Liver (tissue), 7 donors: ENCODE measurements at regions not wholly inside any gene's neighbourhood (a gene's known extent, or its start where the extent isn't known, plus 50 kb on each side); places are given as distances from the start of the nearest gene placed in this dataset.
"Not testable (repeated sequence)": the region's sequence is repeated elsewhere in the genome, so short reads cannot be mapped to it uniquely, and the experiment has no call there.

Experiments used
- DNase-seq: peaks from one replicate; pipeline ENCODE4 v3.0.0-alpha.2; 2017; ENCODE audit warnings: low spot score
- H3K27ac ChIP-seq, 2 donors: one replicate each; pipeline ENCODE4 v1.7.0; 2013; ENCODE audit warnings: inconsistent platforms in 2 of 2, low read length in 2 of 2, control low read depth in 1 of 2, low read depth in 1 of 2, mild to moderate bottlenecking in 1 of 2
- H3K27me3 ChIP-seq, 4 donors: one replicate each; pipeline versions ENCODE4 v1.6.1 to v1.7.0; 2013; ENCODE audit warnings: low read length in 3 of 4, inconsistent platforms in 1 of 4, mild to moderate bottlenecking in 1 of 4, moderate library complexity in 1 of 4; ENCODE audit not compliant: control insufficient read depth in 4 of 4, insufficient read depth in 4 of 4
- H3K36me3 ChIP-seq, 4 donors: one replicate each; pipeline versions ENCODE4 v1.6.1 to v1.7.0; 2013; ENCODE audit warnings: low read length in 3 of 4, mild to moderate bottlenecking in 3 of 4, low read depth in 1 of 4, moderate library complexity in 1 of 4; ENCODE audit not compliant: control insufficient read depth in 4 of 4, insufficient read depth in 3 of 4
- H3K4me1 ChIP-seq, 4 donors: one replicate each; pipeline versions ENCODE4 v1.6.1 to v1.7.0; 2013; ENCODE audit warnings: low read length in 3 of 4, mild to moderate bottlenecking in 3 of 4, moderate library complexity in 1 of 4; ENCODE audit not compliant: control insufficient read depth in 4 of 4, insufficient read depth in 4 of 4
- H3K4me3 ChIP-seq, 3 donors: one replicate each; pipeline versions ENCODE4 v1.6.1 to v1.7.0; 2013; ENCODE audit warnings: low read length in 3 of 3, control low read depth in 1 of 3, low read depth in 1 of 3, mild to moderate bottlenecking in 1 of 3
- H3K9ac ChIP-seq, 2 donors: one replicate each; pipeline ENCODE4 v1.7.0; 2013; ENCODE audit warnings: low read length in 2 of 2, mild to moderate bottlenecking in 2 of 2, moderate library complexity in 2 of 2, control low read depth in 1 of 2, low read depth in 1 of 2
- H3K9me3 ChIP-seq, 4 donors: one replicate each; pipeline versions ENCODE4 v1.6.1 to v1.7.0; 2013; ENCODE audit warnings: low read length in 3 of 4; ENCODE audit not compliant: control insufficient read depth in 4 of 4
- ATF3 ChIP-seq: IDR thresholded peaks from 2 replicates; pipeline ENCODE4 v1.6.1; 2016; ENCODE audit warnings: antibody characterized with exemption
- EGR1 ChIP-seq, 2 donors: IDR thresholded peaks; 2 replicates each; pipeline ENCODE4 v1.6.1; 2016 to 2018; ENCODE audit warnings: antibody characterized with exemption in 2 of 2, low read depth in 2 of 2
- FOXA1 ChIP-seq: IDR thresholded peaks from 2 replicates; pipeline ENCODE4 v1.6.1; 2016; ENCODE audit warnings: antibody characterized with exemption
- FOXA2 ChIP-seq: IDR thresholded peaks from 2 replicates; pipeline ENCODE4 v1.6.1; 2016; ENCODE audit warnings: antibody characterized with exemption
- GABPA ChIP-seq, 2 donors: IDR thresholded peaks in 1 of 2; conservative IDR thresholded peaks in 1 of 2; 2 replicates each; pipeline ENCODE4 v1.6.1; 2016; ENCODE audit warnings: antibody characterized with exemption in 2 of 2, mild to moderate bottlenecking in 1 of 2, moderate library complexity in 1 of 2
- HNF4A ChIP-seq, 2 donors: conservative IDR thresholded peaks; 2 replicates each; pipeline ENCODE4 v1.6.1; 2016; ENCODE audit warnings: antibody characterized with exemption in 2 of 2, mild to moderate bottlenecking in 2 of 2
- JUND ChIP-seq, 2 donors: IDR thresholded peaks; 2 replicates each; pipeline ENCODE4 v1.6.1; 2016; ENCODE audit warnings: antibody characterized with exemption in 2 of 2
- NR2F2 ChIP-seq: IDR thresholded peaks from 2 replicates; pipeline ENCODE4 v1.6.1; 2016; ENCODE audit warnings: antibody characterized with exemption
- RAD21 ChIP-seq, 2 donors: IDR thresholded peaks; 2 replicates each; pipeline ENCODE4 v1.6.1; 2016; ENCODE audit warnings: antibody characterized with exemption in 2 of 2, mild to moderate bottlenecking in 2 of 2
- RXRA ChIP-seq, 2 donors: IDR thresholded peaks; 2 replicates each; pipeline ENCODE4 v1.6.1; 2017 to 2018; ENCODE audit warnings: antibody characterized with exemption in 2 of 2, mild to moderate bottlenecking in 1 of 2
- SP1 ChIP-seq: IDR thresholded peaks from 2 replicates; pipeline ENCODE4 v1.6.1; 2018; ENCODE audit warnings: antibody characterized with exemption, mild to moderate bottlenecking
- TAF1 ChIP-seq: conservative IDR thresholded peaks from 2 replicates; pipeline ENCODE4 v1.6.1; 2016; ENCODE audit warnings: antibody characterized with exemption, mild to moderate bottlenecking
- YY1 ChIP-seq: IDR thresholded peaks from 2 replicates; pipeline ENCODE4 v1.6.1; 2016; ENCODE audit warnings: antibody characterized with exemption, mild to moderate bottlenecking
- ZBTB33 ChIP-seq: IDR thresholded peaks from 2 replicates; pipeline ENCODE4 v1.6.1; 2016; ENCODE audit warnings: antibody characterized with exemption
- WGBS: extraction: QIAGEN DNeasy Blood & Tissue Kit; methylation state at CpG from one replicate; pipeline ENCODE4 v1.1.7; 2013; 5-methylcytosine and 5-hydroxymethylcytosine counted together
- TF ChIP-seq, protein P1 (sequence below): IDR thresholded peaks from 2 replicates; pipeline ENCODE4 v1.6.1; 2016; ENCODE audit warnings: antibody characterized with exemption
- donor health status: healthy.
- donor health status: healthy.
- donor health status: healthy.
- donor health status: healthy.

DNA sequence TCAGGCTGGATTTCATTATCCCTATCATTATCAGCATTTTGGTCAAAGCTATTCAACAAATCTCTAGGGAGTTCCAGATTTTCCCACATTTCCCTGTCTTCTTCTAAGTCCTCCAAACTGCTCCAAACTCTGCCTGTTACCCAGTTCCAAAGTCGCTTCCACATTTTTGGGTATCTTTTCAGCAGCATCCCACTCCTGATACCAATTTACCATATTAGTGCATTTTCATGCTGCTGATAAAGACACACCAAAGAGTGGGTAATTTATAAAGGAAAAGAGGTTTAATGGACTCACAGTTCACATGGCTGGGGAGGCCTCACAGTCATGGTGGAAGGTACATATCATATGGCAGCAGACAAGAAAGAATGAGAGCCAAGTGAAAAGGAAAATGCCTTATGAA is 132.8 kb upstream of the SLC7A11 start:
- H3K9ac ChIP-seq: no peak overlapping the region
- H3K4me1 ChIP-seq: no peaks in the 10 kb centered on the region
- H3K4me3 ChIP-seq: no peak overlapping the region
- DNase-seq: no peak
- H3K36me3 ChIP-seq: no peaks in the 10 kb centered on the region
- no peaks in the 10 kb centered on the region for H3K27me3 ChIP-seq
- 48% methylated on average over 1 of the region's 1 CpG for WGBS
- TF ChIP-seq HNF4A (conservative IDR thresholded peaks at IDR 0.05): no peak
- no peak for TF ChIP-seq NR2F2
- TF ChIP-seq RAD21 (IDR thresholded peaks at IDR 0.05): no peak
- TF ChIP-seq SP1: no peak
- no peak for TF ChIP-seq FOXA2
- TF ChIP-seq, protein P1, sequence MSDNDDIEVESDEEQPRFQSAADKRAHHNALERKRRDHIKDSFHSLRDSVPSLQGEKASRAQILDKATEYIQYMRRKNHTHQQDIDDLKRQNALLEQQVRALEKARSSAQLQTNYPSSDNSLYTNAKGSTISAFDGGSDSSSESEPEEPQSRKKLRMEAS: no peak
- TF ChIP-seq GABPA (IDR thresholded peaks at IDR 0.05 in 1 of 2, conservative IDR thresholded peaks at IDR 0.05 in 1 of 2): no peak
- no peak for TF ChIP-seq EGR1 (IDR thresholded peaks at IDR 0.05; ENCODE audit: low read depth in 2 of 2)
- no peak for TF ChIP-seq JUND (IDR thresholded peaks at IDR 0.05)
- TF ChIP-seq ATF3: no peak
- TF ChIP-seq ZBTB33: no peak
- TF ChIP-seq YY1: no peak
- TF ChIP-seq RXRA (IDR thresholded peaks at IDR 0.05): no peak
- no peak overlapping the region for H3K27ac ChIP-seq
- H3K9me3 ChIP-seq: peaks cover 0 to 5% (median 2%) of the 10 kb centered on the region in 4 donors

GRCh38 chr4:138367942-138368341 is 125.8 kb upstream of the SLC7A11 start:
- H3K36me3 ChIP-seq: no peaks in the 10 kb centered on the region
- no peak overlapping the region for H3K4me3 ChIP-seq
- DNase-seq: no peak
- no peak overlapping the region for H3K27ac ChIP-seq
- H3K27me3 ChIP-seq: no peaks in the 10 kb centered on the region
- H3K9ac ChIP-seq: no peak overlapping the region
- no peaks in the 10 kb centered on the region for H3K9me3 ChIP-seq
- peaks cover 2 to 13% (median 3%) of the 10 kb centered on the region in 4 donors for H3K4me1 ChIP-seq
- TF ChIP-seq TAF1 (no peak), EGR1 (IDR thresholded peaks at IDR 0.05; ENCODE audit: low read depth in 2 of 2) (no peak), RXRA (IDR thresholded peaks at IDR 0.05) (peak; percentile 16 to 41), FOXA2 (peak; percentile 94), JUND (IDR thresholded peaks at IDR 0.05) (no peak), NR2F2 (no peak), FOXA1 (peak; percentile 90), SP1 (peak; percentile 17), HNF4A (conservative IDR thresholded peaks at IDR 0.05) (peak; percentile 26 to 36)
- TF ChIP-seq, protein P1: no peak

- WGBS: 89% methylated on average over 3 of the region's 3 CpGs
- not testable (repeated sequence) for DNase-seq, H3K36me3 ChIP-seq, H3K27ac ChIP-seq, H3K27me3 ChIP-seq, H3K4me1 ChIP-seq, H3K9ac ChIP-seq, H3K4me3 ChIP-seq, H3K9me3 ChIP-seq
These were observed 110.3 kb upstream of the SLC7A11 start for GRCh38 chr4:138352446-138352845.
